ENCODE measurements at regions not wholly inside any gene's neighbourhood (a gene's known extent, or its start where the extent isn't known, plus 50 kb on each side); places are given as distances from the start of the nearest gene placed in this dataset.
"Not testable (repeated sequence)": the region's sequence is repeated elsewhere in the genome, so short reads cannot be mapped to it uniquely, and the experiment has no call there.

DNA sequence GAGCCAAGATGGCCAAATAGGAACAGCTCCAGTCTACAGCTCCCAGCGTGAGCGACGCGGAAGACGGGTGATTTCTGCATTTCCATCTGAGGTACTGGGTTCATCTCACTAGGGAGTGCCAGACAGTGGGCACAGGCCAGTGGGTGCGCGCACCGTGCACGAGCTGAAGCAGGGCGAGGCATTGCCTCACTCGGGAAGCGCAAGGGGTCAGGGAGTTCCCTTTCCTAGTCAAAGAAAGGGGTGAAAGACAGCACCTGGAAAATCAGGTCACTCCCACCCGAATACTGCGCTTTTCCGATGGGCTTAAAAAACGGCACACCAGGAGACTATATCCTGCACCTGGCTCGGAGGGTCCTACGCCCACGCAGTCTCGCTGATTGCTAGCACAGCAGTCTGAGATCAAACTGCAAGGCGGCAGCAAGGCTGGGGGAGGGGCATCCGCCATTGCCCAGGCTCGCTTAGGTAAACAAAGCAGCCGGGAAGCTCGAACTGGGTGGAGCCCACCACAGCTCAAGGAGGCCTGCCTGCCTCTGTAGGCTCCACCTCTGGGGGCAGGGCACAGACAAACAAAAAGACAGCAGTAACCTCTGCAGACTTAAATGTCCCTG lies 216.7 kb upstream of the FZD8 start:
- H4K8ac ChIP-seq (ENCODE audit: low read depth, low read length); H3K4me3 ChIP-seq (ENCODE audit: low read length in 2 of 2); H3K36me3 ChIP-seq (replicated peaks in 1 of 2; ENCODE audit: control insufficient read depth in 2 of 2, insufficient read depth in 2 of 2, low read length in 2 of 2); H2BK12ac ChIP-seq (ENCODE audit: low read length); H3K4me2 ChIP-seq (ENCODE audit: insufficient read depth, low read length, poor library complexity, severe bottlenecking); H2AK5ac ChIP-seq (ENCODE audit: low read depth, low read length); H3K4ac ChIP-seq (ENCODE audit: low read length); H3K23ac ChIP-seq (ENCODE audit: low read depth, low read length, poor library complexity); H3K79me1 ChIP-seq (ENCODE audit: low read depth, low read length); H3K9ac ChIP-seq (ENCODE audit: low read depth, low read length, poor library complexity); DNase-seq (ENCODE audit: low spot score); H3K4me1 ChIP-seq (ENCODE audit: control insufficient read depth in 2 of 2, insufficient read depth in 1 of 2, low read depth in 1 of 2, low read length in 2 of 2); H2BK5ac ChIP-seq (ENCODE audit: low read length); H3K9me3 ChIP-seq (replicated peaks in 1 of 2; ENCODE audit: control insufficient read depth in 2 of 2, insufficient read depth in 1 of 2, low read depth in 1 of 2, low read length in 2 of 2); H3K27me3 ChIP-seq (ENCODE audit: control insufficient read depth in 3 of 3, insufficient read depth in 3 of 3, low read depth in 1 of 3, low read length in 3 of 3); H4K91ac ChIP-seq (ENCODE audit: low read depth, low read length, poor library complexity); H2BK120ac ChIP-seq (ENCODE audit: low read depth, low read length); H3K14ac ChIP-seq (ENCODE audit: low read length); H2BK15ac ChIP-seq (ENCODE audit: low read length); H3K27ac ChIP-seq (replicated peaks; ENCODE audit: low read length); H3K18ac ChIP-seq (ENCODE audit: low read length): not testable (repeated sequence)
- WGBS, 2 donors (ENCODE audit: extremely low coverage in 2 of 2, insufficient read length in 2 of 2, insufficient replicate concordance in 1 of 2), result no CpG with 5 or more reads among the region's 25 CpGs
- peak overlapping the region; percentile 56 for H2AFZ ChIP-seq (ENCODE audit: low read length)

DNA sequence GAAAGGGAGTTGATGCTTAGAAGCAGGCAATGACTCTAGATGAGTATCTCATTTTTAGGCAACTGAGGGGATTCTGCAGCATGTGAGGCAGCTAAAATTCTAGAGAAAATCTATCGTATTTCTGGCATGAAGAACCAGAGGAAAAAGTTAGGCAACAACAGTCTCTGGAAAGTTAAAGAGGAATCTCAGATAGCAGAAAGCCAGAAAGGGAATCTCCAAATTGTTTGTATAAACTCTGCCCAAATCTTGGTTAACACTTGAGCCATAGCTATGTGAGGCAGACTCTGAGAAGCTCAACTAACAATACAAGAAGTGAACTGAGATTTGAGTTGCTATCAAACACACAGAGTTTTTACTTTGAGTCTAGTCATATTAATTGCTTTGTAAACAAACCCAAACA lies 215.8 kb upstream of the FZD8 start:
- no peak overlapping the region for H2BK120ac ChIP-seq (ENCODE audit: low read depth, low read length)
- no CpG with 5 or more reads among the region's 1 CpG for WGBS, 2 donors (ENCODE audit: extremely low coverage in 2 of 2, insufficient read length in 2 of 2, insufficient replicate concordance in 1 of 2)
- no peak overlapping the region for H3K23ac ChIP-seq (ENCODE audit: low read depth, low read length, poor library complexity)
- H3K9ac ChIP-seq (ENCODE audit: low read depth, low read length, poor library complexity), result no peak overlapping the region
- H2BK12ac ChIP-seq (ENCODE audit: low read length), result no peak overlapping the region
- no peak overlapping the region for H3K27ac ChIP-seq (replicated peaks; ENCODE audit: low read length)
- H3K4me1 ChIP-seq (ENCODE audit: control insufficient read depth in 2 of 2, insufficient read depth in 1 of 2, low read depth in 1 of 2, low read length in 2 of 2), result no peaks in the 10 kb centered on the region
- no peak overlapping the region for H3K18ac ChIP-seq (ENCODE audit: low read length)
- no peak overlapping the region for H2BK15ac ChIP-seq (ENCODE audit: low read length)
- no peak overlapping the region for H3K4me3 ChIP-seq (ENCODE audit: low read length in 2 of 2)
- no peak for DNase-seq (ENCODE audit: low spot score)
- H3K36me3 ChIP-seq (replicated peaks in 1 of 2; ENCODE audit: control insufficient read depth in 2 of 2, insufficient read depth in 2 of 2, low read length in 2 of 2), result no peaks in the 10 kb centered on the region
- no peaks in the 10 kb centered on the region for H3K9me3 ChIP-seq (replicated peaks in 1 of 2; ENCODE audit: control insufficient read depth in 2 of 2, insufficient read depth in 1 of 2, low read depth in 1 of 2, low read length in 2 of 2)
- no peaks in the 10 kb centered on the region for H3K27me3 ChIP-seq (ENCODE audit: control insufficient read depth in 3 of 3, insufficient read depth in 3 of 3, low read depth in 1 of 3, low read length in 3 of 3)
- H3K79me1 ChIP-seq (ENCODE audit: low read depth, low read length), result no peaks in the 10 kb centered on the region
- no peak overlapping the region for H2AFZ ChIP-seq (ENCODE audit: low read length)
- H4K91ac ChIP-seq (ENCODE audit: low read depth, low read length, poor library complexity), result no peak overlapping the region
- H4K8ac ChIP-seq (ENCODE audit: low read depth, low read length), result no peak overlapping the region
- H2BK5ac ChIP-seq (ENCODE audit: low read length), result no peak overlapping the region
- H2AK5ac ChIP-seq (ENCODE audit: low read depth, low read length), result no peak overlapping the region
- H3K4me2 ChIP-seq (ENCODE audit: insufficient read depth, low read length, poor library complexity, severe bottlenecking), result no peak overlapping the region
- H3K4ac ChIP-seq (ENCODE audit: low read length), result no peak overlapping the region
- no peak overlapping the region for H3K14ac ChIP-seq (ENCODE audit: low read length)

- Histone ChIP-seq H2AK5ac (ENCODE audit: low read depth, low read length) (no peak overlapping the region), H3K79me1 (ENCODE audit: low read depth, low read length) (no peaks in the 10 kb centered on the region), H3K14ac (ENCODE audit: low read length) (no peak overlapping the region), H3K27ac (replicated peaks; ENCODE audit: low read length) (no peak overlapping the region), H3K23ac (ENCODE audit: low read depth, low read length, poor library complexity) (no peak overlapping the region), H4K91ac (ENCODE audit: low read depth, low read length, poor library complexity) (no peak overlapping the region), H2BK15ac (ENCODE audit: low read length) (no peak overlapping the region), H3K27me3 (ENCODE audit: control insufficient read depth in 3 of 3, insufficient read depth in 3 of 3, low read depth in 1 of 3, low read length in 3 of 3) (no peaks in the 10 kb centered on the region), H3K9me3 (replicated peaks in 1 of 2; ENCODE audit: control insufficient read depth in 2 of 2, insufficient read depth in 1 of 2, low read depth in 1 of 2, low read length in 2 of 2) (no peaks in the 10 kb centered on the region), H3K36me3 (replicated peaks in 1 of 2; ENCODE audit: control insufficient read depth in 2 of 2, insufficient read depth in 2 of 2, low read length in 2 of 2) (no peaks in the 10 kb centered on the region), H3K4me2 (ENCODE audit: insufficient read depth, low read length, poor library complexity, severe bottlenecking) (no peak overlapping the region), H3K18ac (ENCODE audit: low read length) (no peak overlapping the region), H2BK12ac (ENCODE audit: low read length) (no peak overlapping the region), H3K4ac (ENCODE audit: low read length) (no peak overlapping the region), H4K8ac (ENCODE audit: low read depth, low read length) (no peak overlapping the region), H2BK120ac (ENCODE audit: low read depth, low read length) (no peak overlapping the region), H3K4me1 (ENCODE audit: control insufficient read depth in 2 of 2, insufficient read depth in 1 of 2, low read depth in 1 of 2, low read length in 2 of 2) (no peaks in the 10 kb centered on the region), H3K4me3 (ENCODE audit: low read length in 2 of 2) (no peak overlapping the region), H2BK5ac (ENCODE audit: low read length) (no peak overlapping the region), H2AFZ (ENCODE audit: low read length) (no peak overlapping the region), H3K9ac (ENCODE audit: low read depth, low read length, poor library complexity) (no peak overlapping the region)
- WGBS, 2 donors (ENCODE audit: extremely low coverage in 2 of 2, insufficient read length in 2 of 2, insufficient replicate concordance in 1 of 2), result no CpG with 5 or more reads among the region's 1 CpG
- DNase-seq (ENCODE audit: low spot score), result no peak
These were observed 213.3 kb upstream of the FZD8 start for GRCh38 chr10:35855155-35855947.

DNA sequence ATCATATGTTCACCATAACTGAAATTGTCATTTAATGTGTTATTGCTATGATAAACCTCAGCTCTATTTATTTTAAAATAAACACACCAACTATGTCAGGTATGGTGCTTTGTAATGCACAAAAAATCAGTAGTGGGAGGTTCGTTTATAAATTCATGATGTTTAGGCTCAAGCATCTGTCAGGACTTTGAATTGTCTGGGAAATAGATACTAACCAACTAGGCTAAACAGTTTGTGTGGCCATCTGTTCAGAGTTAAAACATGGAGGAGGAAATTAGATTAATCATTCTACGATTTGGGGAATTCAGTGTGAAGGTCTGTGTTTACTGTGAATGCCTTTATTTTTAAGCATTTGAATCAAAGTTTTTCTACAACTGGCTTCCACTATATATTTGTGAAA lies 212.6 kb upstream of the FZD8 start:
- no CpG with 5 or more reads among the region's 2 CpGs for WGBS, 2 donors (ENCODE audit: extremely low coverage in 2 of 2, insufficient read length in 2 of 2, insufficient replicate concordance in 1 of 2)
- no peak overlapping the region for H3K9ac ChIP-seq (ENCODE audit: low read depth, low read length, poor library complexity)
- H3K9me3 ChIP-seq (replicated peaks in 1 of 2; ENCODE audit: control insufficient read depth in 2 of 2, insufficient read depth in 1 of 2, low read depth in 1 of 2, low read length in 2 of 2), result no peaks in the 10 kb centered on the region
- H3K4me2 ChIP-seq (ENCODE audit: insufficient read depth, low read length, poor library complexity, severe bottlenecking), result no peak overlapping the region
- H2BK12ac ChIP-seq (ENCODE audit: low read length), result no peak overlapping the region
- no peak overlapping the region for H2AFZ ChIP-seq (ENCODE audit: low read length)
- H2AK5ac ChIP-seq (ENCODE audit: low read depth, low read length), result no peak overlapping the region
- H3K27ac ChIP-seq (replicated peaks; ENCODE audit: low read length), result no peak overlapping the region
- no peak overlapping the region for H2BK120ac ChIP-seq (ENCODE audit: low read depth, low read length)
- no peak overlapping the region for H2BK15ac ChIP-seq (ENCODE audit: low read length)
- H3K4me3 ChIP-seq (ENCODE audit: low read length in 2 of 2), result no peak overlapping the region
- H3K18ac ChIP-seq (ENCODE audit: low read length), result no peak overlapping the region
- no peak for DNase-seq (ENCODE audit: low spot score)
- H3K23ac ChIP-seq (ENCODE audit: low read depth, low read length, poor library complexity), result no peak overlapping the region
- H3K4me1 ChIP-seq (ENCODE audit: control insufficient read depth in 2 of 2, insufficient read depth in 1 of 2, low read depth in 1 of 2, low read length in 2 of 2), result no peaks in the 10 kb centered on the region
- no peak overlapping the region for H3K14ac ChIP-seq (ENCODE audit: low read length)
- no peaks in the 10 kb centered on the region for H3K27me3 ChIP-seq (ENCODE audit: control insufficient read depth in 3 of 3, insufficient read depth in 3 of 3, low read depth in 1 of 3, low read length in 3 of 3)
- H3K79me1 ChIP-seq (ENCODE audit: low read depth, low read length), result no peaks in the 10 kb centered on the region
- no peak overlapping the region for H4K91ac ChIP-seq (ENCODE audit: low read depth, low read length, poor library complexity)
- no peak overlapping the region for H4K8ac ChIP-seq (ENCODE audit: low read depth, low read length)
- no peaks in the 10 kb centered on the region for H3K36me3 ChIP-seq (replicated peaks in 1 of 2; ENCODE audit: control insufficient read depth in 2 of 2, insufficient read depth in 2 of 2, low read length in 2 of 2)
- H3K4ac ChIP-seq (ENCODE audit: low read length), result no peak overlapping the region
- no peak overlapping the region for H2BK5ac ChIP-seq (ENCODE audit: low read length)

Data from neuronal stem cell (in vitro differentiated cells).